ENCODE measurements at regions not wholly inside any gene's neighbourhood (a gene's known extent, or its start where the extent isn't known, plus 50 kb on each side); places are given as distances from the start of the nearest gene placed in this dataset.

GRCh38 chr22:26816726-26817125 is 159.3 kb downstream of the MIAT start:
- no peak for DNase-seq (ENCODE audit: low read depth)
- TF ChIP-seq CTCF (IDR thresholded peaks at IDR 0.05; ENCODE audit: low read depth, low read length, missing control alignments): no peak
- no peak overlapping the region for H3K4me3 ChIP-seq (ENCODE audit: low read depth, low read length)

- DNase-seq (ENCODE audit: low read depth): no peak
- no peak overlapping the region for H3K4me3 ChIP-seq (ENCODE audit: low read depth, low read length)
- TF ChIP-seq CTCF (IDR thresholded peaks at IDR 0.05; ENCODE audit: low read depth, low read length, missing control alignments): no peak
Observed at GRCh38 chr22:26817926-26818325, 160.5 kb downstream of the MIAT start.

GRCh38 chr22:26821854-26822253 is 164.5 kb downstream of the MIAT start:
- DNase-seq (ENCODE audit: low read depth): no peak

GRCh38 chr22:26822313-26822712 is 164.9 kb downstream of the MIAT start:
- DNase-seq (ENCODE audit: low read depth): no peak
- TF ChIP-seq CTCF (IDR thresholded peaks at IDR 0.05; ENCODE audit: low read depth, low read length, missing control alignments): no peak
- H3K4me3 ChIP-seq (ENCODE audit: low read depth, low read length): no peak overlapping the region

More at GRCh38 chr22:26821854-26822253, 164.5 kb downstream of the MIAT start:
- no peak overlapping the region for H3K4me3 ChIP-seq (ENCODE audit: low read depth, low read length)
- no peak for TF ChIP-seq CTCF (IDR thresholded peaks at IDR 0.05; ENCODE audit: low read depth, low read length, missing control alignments)

GRCh38 chr22:26823966-26824365 is 166.6 kb downstream of the MIAT start:
- H3K4me3 ChIP-seq (ENCODE audit: low read depth, low read length): no peak overlapping the region
- no peak for TF ChIP-seq CTCF (IDR thresholded peaks at IDR 0.05; ENCODE audit: low read depth, low read length, missing control alignments)

GRCh38 chr22:26825960-26826935 is 168.9 kb downstream of the MIAT start:
- no peak overlapping the region for H3K4me3 ChIP-seq (ENCODE audit: low read depth, low read length)
- no peak for DNase-seq (ENCODE audit: low read depth)
- no peak for TF ChIP-seq CTCF (IDR thresholded peaks at IDR 0.05; ENCODE audit: low read depth, low read length, missing control alignments)

More at GRCh38 chr22:26823966-26824365, 166.6 kb downstream of the MIAT start:
- no peak for DNase-seq (ENCODE audit: low read depth)
